T-helper 1 cell (primary cell): ENCODE measurements at regions not wholly inside any gene's neighbourhood (a gene's known extent, or its start where the extent isn't known, plus 50 kb on each side); places are given as distances from the start of the nearest gene placed in this dataset.

Source experiments
- DNase-seq, 5 donors: peaks; one replicate each; pipeline ENCODE4 v3.0.0-alpha.2; 2012 to 2020

GRCh38 chr5:10842823-10843222, 81.8 kb upstream of the DAP start:
- DNase-seq, result no peak

GRCh38 chr5:10839916-10840599, 79.0 kb upstream of the DAP start:
- DNase-seq, result no peak

GRCh38 chr5:10839118-10839517, 78.1 kb upstream of the DAP start:
- no peak for DNase-seq

- no peak for DNase-seq
Measured at GRCh38 chr5:10838038-10838437, 77.0 kb upstream of the DAP start.

GRCh38 chr5:10836986-10837385, 76.0 kb upstream of the DAP start:
- DNase-seq, result no peak

GRCh38 chr5:10834695-10835094, 73.7 kb upstream of the DAP start:
- DNase-seq, result no peak

GRCh38 chr5:10832987-10833386, 72.0 kb upstream of the DAP start:
- no peak for DNase-seq

GRCh38 chr5:10832421-10832820, 71.4 kb upstream of the DAP start:
- no peak for DNase-seq

- DNase-seq, result no peak
Measured at GRCh38 chr5:10831419-10831818, 70.4 kb upstream of the DAP start.

GRCh38 chr5:10828241-10828640, 67.2 kb upstream of the DAP start:
- DNase-seq, result no peak

- no peak for DNase-seq
Measured at GRCh38 chr5:10827571-10827970, 66.5 kb upstream of the DAP start.

GRCh38 chr5:10826971-10827370, 65.9 kb upstream of the DAP start:
- no peak for DNase-seq

- no peak for DNase-seq
Measured at GRCh38 chr5:10825897-10826644, 65.0 kb upstream of the DAP start.

GRCh38 chr5:10812218-10812617, 51.2 kb upstream of the DAP start:
- no peak for DNase-seq
